H9 (cell line): ENCODE measurements at regions not wholly inside any gene's neighbourhood (a gene's known extent, or its start where the extent isn't known, plus 50 kb on each side); places are given as distances from the start of the nearest gene placed in this dataset.

Source experiments
- DNase-seq: peaks from one replicate; pipeline ENCODE4 v3.0.0-alpha.2; 2017
- H2AFZ ChIP-seq: one replicate; pipeline ENCODE4 v1.6.1; 2013; ENCODE audit warnings: mild to moderate bottlenecking, low read length, control low read depth, moderate library complexity
- H2AK5ac ChIP-seq: 2 replicates; pipeline ENCODE4 v1.6.1; 2013; ENCODE audit warnings: low read length, control low read depth, mixed read lengths; ENCODE audit not compliant: insufficient read length
- H2BK120ac ChIP-seq: one replicate; pipeline ENCODE4 v1.6.1; 2013; ENCODE audit warnings: low read depth, mild to moderate bottlenecking, low read length, control low read depth, inconsistent platforms; ENCODE audit not compliant: poor library complexity, severe bottlenecking
- H2BK12ac ChIP-seq: 2 replicates; pipeline ENCODE4 v1.6.1; 2013; ENCODE audit warnings: low read length, control low read depth, mixed read lengths, low read depth; ENCODE audit not compliant: insufficient read length
- H2BK15ac ChIP-seq: 2 replicates; pipeline ENCODE4 v1.6.1; 2013; ENCODE audit warnings: low read depth, low read length, control low read depth
- H2BK20ac ChIP-seq: one replicate; pipeline ENCODE4 v1.6.1; 2013; ENCODE audit warnings: low read depth, mild to moderate bottlenecking, low read length, control low read depth, inconsistent platforms; ENCODE audit not compliant: poor library complexity, severe bottlenecking
- H2BK5ac ChIP-seq: 2 replicates; pipeline ENCODE4 v1.6.1; 2013; ENCODE audit warnings: low read length, control low read depth, mixed read lengths; ENCODE audit not compliant: insufficient read length
- H3K14ac ChIP-seq: 2 replicates; pipeline ENCODE4 v1.6.1; 2013; ENCODE audit warnings: low read length, control low read depth; ENCODE audit not compliant: insufficient read depth
- H3K18ac ChIP-seq: 2 replicates; pipeline ENCODE4 v1.6.1; 2013; ENCODE audit warnings: low read depth, mild to moderate bottlenecking, mixed read lengths, low read length, control low read depth; ENCODE audit not compliant: insufficient read length
- H3K23ac ChIP-seq: 2 replicates; pipeline ENCODE4 v1.6.1; 2013; ENCODE audit warnings: low read length, control low read depth, mixed read lengths, low read depth; ENCODE audit not compliant: insufficient read length
- H3K23me2 ChIP-seq: 2 replicates; pipeline ENCODE4 v1.6.1; 2013; ENCODE audit warnings: low read depth, mild to moderate bottlenecking, mixed read lengths, low read length, control low read depth; ENCODE audit not compliant: insufficient read length, poor library complexity, severe bottlenecking
- H3K27ac ChIP-seq: 2 replicates; pipeline ENCODE4 v1.5.1; 2013; ENCODE audit warnings: low read length, control low read depth, mixed read lengths, low read depth; ENCODE audit not compliant: insufficient read length
- H3K27me3 ChIP-seq: 2 replicates; pipeline ENCODE4 v1.6.1; 2013; ENCODE audit warnings: low read length, control low read depth, inconsistent platforms; ENCODE audit not compliant: insufficient read depth
- H3K4ac ChIP-seq: 2 replicates; pipeline ENCODE4 v1.6.1; 2013; ENCODE audit warnings: low read depth, mild to moderate bottlenecking, control low read depth, inconsistent platforms, low read length, moderate library complexity
- H3K4me1 ChIP-seq: 2 replicates; pipeline ENCODE4 v1.6.1; 2013; ENCODE audit warnings: low read length, control low read depth, inconsistent platforms; ENCODE audit not compliant: insufficient read depth
- H3K4me2 ChIP-seq: 2 replicates; pipeline ENCODE4 v1.6.1; 2013; ENCODE audit warnings: low read length, control low read depth, mixed read lengths; ENCODE audit not compliant: insufficient read length, insufficient read depth
- H3K56ac ChIP-seq: 2 replicates; pipeline ENCODE4 v1.6.1; 2013; ENCODE audit warnings: low read depth, mild to moderate bottlenecking, mixed read lengths, low read length, control low read depth; ENCODE audit not compliant: insufficient read length
- H3K79me1 ChIP-seq: 2 replicates; pipeline ENCODE4 v1.6.1; 2013; ENCODE audit warnings: low read depth, mild to moderate bottlenecking, moderate library complexity, low read length, control low read depth, inconsistent platforms; ENCODE audit not compliant: insufficient read depth, poor library complexity, severe bottlenecking
- H3K79me2 ChIP-seq: 2 replicates; pipeline ENCODE4 v1.6.1; 2013; ENCODE audit warnings: low read length, control low read depth, inconsistent platforms; ENCODE audit not compliant: insufficient read depth
- H3K9ac ChIP-seq: 2 replicates; pipeline ENCODE4 v1.6.1; 2013; ENCODE audit warnings: low read length, control low read depth, mixed read lengths; ENCODE audit not compliant: insufficient read length; ENCODE audit errors: extremely low read depth
- H3K9me3 ChIP-seq: one replicate; pipeline ENCODE4 v1.6.1; 2013; ENCODE audit warnings: low read depth, low read length, inconsistent platforms; ENCODE audit not compliant: control insufficient read depth
- H3T11ph ChIP-seq: one replicate; pipeline ENCODE4 v1.6.1; 2013; ENCODE audit warnings: mild to moderate bottlenecking, low read length, control low read depth, inconsistent platforms
- H4K20me1 ChIP-seq: one replicate; pipeline ENCODE4 v1.6.1; 2013; ENCODE audit not compliant: control insufficient read depth, insufficient read length, insufficient read depth
- H4K5ac ChIP-seq: 2 replicates; pipeline ENCODE4 v1.6.1; 2013; ENCODE audit warnings: low read depth, mild to moderate bottlenecking, mixed read lengths, low read length, control low read depth; ENCODE audit not compliant: insufficient read length
- H4K8ac ChIP-seq: replicated peaks from 2 replicates; pipeline ENCODE4 v1.6.1; 2013; ENCODE audit warnings: low read length, control low read depth, mixed read lengths, low read depth; ENCODE audit not compliant: insufficient read length
- H4K91ac ChIP-seq: 2 replicates; pipeline ENCODE4 v1.6.1; 2013; ENCODE audit warnings: low read depth, mild to moderate bottlenecking, moderate library complexity, mixed read lengths, low read length, control low read depth; ENCODE audit not compliant: insufficient read length
- H3K27ac Mint-ChIP-seq, 3 experiments: 2 replicates in 2 of 3; 3 replicates in 1 of 3; pipeline ENCODE4 v1.8.0; 2020 to 2021; ENCODE audit warnings: mixed read lengths in 3 of 3, mild to moderate bottlenecking in 1 of 3, moderate library complexity in 1 of 3
- H3K27me3 Mint-ChIP-seq: 2 replicates; pipeline ENCODE4 v1.8.0; 2021; ENCODE audit warnings: low read depth, mild to moderate bottlenecking, moderate library complexity, mixed read lengths
- H3K36me3 Mint-ChIP-seq, 3 experiments: 2 replicates in 2 of 3; 3 replicates in 1 of 3; pipeline ENCODE4 v1.8.0; 2020 to 2021; ENCODE audit warnings: low read depth in 3 of 3, mixed read lengths in 3 of 3; ENCODE audit not compliant: insufficient read depth in 1 of 3
- H3K4me1 Mint-ChIP-seq, 2 experiments: 2 replicates each; pipeline ENCODE4 v1.8.0; 2020; ENCODE audit warnings: mixed read lengths in 2 of 2
- H3K4me3 Mint-ChIP-seq, 2 experiments: 2 replicates in 1 of 2; 3 replicates in 1 of 2; pipeline ENCODE4 v1.8.0; 2020 to 2021; ENCODE audit warnings: mild to moderate bottlenecking in 2 of 2, mixed read lengths in 2 of 2, moderate library complexity in 1 of 2
- H3K9me3 Mint-ChIP-seq, 2 experiments: 2 replicates in 1 of 2; 3 replicates in 1 of 2; pipeline ENCODE4 v1.8.0; 2020; ENCODE audit warnings: mild to moderate bottlenecking in 2 of 2, mixed read lengths in 2 of 2, moderate library complexity in 1 of 2
- CTCF ChIP-seq: fragments of 200-600 bp; sonication (generic); conservative IDR thresholded peaks from 3 replicates; pipeline ENCODE4 v1.8.0; 2021; ENCODE audit warnings: antibody characterized with exemption, mild to moderate bottlenecking
- WGBS: extraction: QIAGEN DNeasy Blood & Tissue Kit; methylation state at CpG from one replicate; pipeline ENCODE4 v1.1.7; 2013; ENCODE audit warnings: missing lambda C conversion rate, low lambda C conversion rate, mixed read lengths; ENCODE audit not compliant: insufficient read length; ENCODE audit errors: extremely low coverage; 5-methylcytosine and 5-hydroxymethylcytosine counted together

- H3K4me1 ChIP-seq: no peaks in the 10 kb centered on the region
- no peak overlapping the region for H3K27ac ChIP-seq
- no peak overlapping the region for H2BK15ac ChIP-seq
- H3K36me3 Mint-ChIP-seq: no peaks in the 10 kb centered on the region
- no peak overlapping the region for H3K23ac ChIP-seq
- H2BK120ac ChIP-seq: no peak overlapping the region
- H3K79me2 ChIP-seq: no peaks in the 10 kb centered on the region
- H3K79me1 ChIP-seq: no peaks in the 10 kb centered on the region
- H4K91ac ChIP-seq: no peak overlapping the region
- H3K14ac ChIP-seq: no peak overlapping the region
- DNase-seq: no peak
- no peak overlapping the region for H4K8ac ChIP-seq
- no CpG with 5 or more reads among the region's 8 CpGs for WGBS
- H2BK12ac ChIP-seq: no peak overlapping the region
- H3K56ac ChIP-seq: no peak overlapping the region
- H3K27me3 Mint-ChIP-seq: peaks cover 16% of the 10 kb centered on the region
- no peak overlapping the region for H4K5ac ChIP-seq
- no peak overlapping the region for H3K18ac ChIP-seq
- H3K4me1 Mint-ChIP-seq: peaks cover 0 to 6% of the 10 kb centered on the region in 2 experiments; a peak in 2 of 4 replicates
- H2AK5ac ChIP-seq: no peak overlapping the region
- no peak overlapping the region for H3T11ph ChIP-seq
- H3K9ac ChIP-seq: no peak overlapping the region
- no peak overlapping the region for H2BK5ac ChIP-seq
- H3K4ac ChIP-seq: no peak overlapping the region
- no peak overlapping the region for H3K27ac Mint-ChIP-seq
- no peak overlapping the region for H3K4me3 Mint-ChIP-seq
- no peak overlapping the region for H2AFZ ChIP-seq
- no peaks in the 10 kb centered on the region for H3K23me2 ChIP-seq
- no peaks in the 10 kb centered on the region for H3K9me3 ChIP-seq
- H4K20me1 ChIP-seq: peaks cover 2% of the 10 kb centered on the region
- H3K27me3 ChIP-seq: no peaks in the 10 kb centered on the region
- no peaks in the 10 kb centered on the region for H3K9me3 Mint-ChIP-seq
- H3K4me2 ChIP-seq: no peak overlapping the region
- no peak for TF ChIP-seq CTCF
- no peak overlapping the region for H2BK20ac ChIP-seq
Measured at GRCh38 chr10:92747066-92747465, 57.3 kb downstream of the HHEX start.
